Iris pigment epithelial cell (primary cell): ENCODE measurements at regions not wholly inside any gene's neighbourhood (a gene's known extent, or its start where the extent isn't known, plus 50 kb on each side); places are given as distances from the start of the nearest gene placed in this dataset.
"Not testable (repeated sequence)": the region's sequence is repeated elsewhere in the genome, so short reads cannot be mapped to it uniquely, and the experiment has no call there.

Source experiments
- DNase-seq: peaks from one replicate; pipeline ENCODE4 v3.0.0-alpha.2; 2011; ENCODE audit warnings: low read depth

DNA sequence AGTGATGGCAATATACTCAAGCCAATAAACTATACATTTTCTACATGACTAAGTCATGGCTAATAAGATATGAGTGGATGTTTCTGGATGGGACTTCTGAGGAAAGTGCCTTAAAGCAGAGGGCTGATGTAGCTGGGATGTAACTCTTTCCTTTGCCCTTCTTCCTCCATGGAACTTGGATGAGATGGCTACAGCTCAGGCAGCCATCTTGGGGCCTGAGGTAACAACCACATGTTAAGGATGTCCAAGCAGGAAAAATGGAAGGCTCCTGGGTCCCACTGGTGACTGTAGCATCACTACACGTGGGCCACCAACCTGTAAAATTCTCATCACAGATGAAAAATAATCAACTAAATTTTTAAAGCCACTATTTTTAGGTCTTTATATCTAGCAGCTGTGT lies 54.4 kb upstream of the GRIP1 start:
- DNase-seq, result no peak

DNA sequence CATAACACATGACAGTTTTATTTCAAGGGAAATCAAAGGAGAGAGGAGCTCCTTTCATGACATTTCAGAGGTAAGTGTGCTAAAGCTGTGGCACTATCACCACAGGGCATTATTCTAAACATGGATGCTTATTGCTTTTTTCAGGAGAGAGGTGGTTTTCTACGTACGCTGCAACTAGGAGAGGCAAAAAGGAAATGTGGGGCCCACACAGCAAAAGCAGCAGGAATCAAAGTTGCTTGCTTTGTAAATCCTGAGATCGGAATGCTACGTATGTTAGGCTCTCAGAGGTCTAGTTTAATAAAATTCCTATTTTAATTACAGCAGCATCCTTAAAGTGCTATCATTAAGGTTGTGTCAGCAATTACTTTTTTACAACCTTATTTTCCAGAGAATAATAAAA lies 55.0 kb upstream of the GRIP1 start:
- no peak for DNase-seq

DNA sequence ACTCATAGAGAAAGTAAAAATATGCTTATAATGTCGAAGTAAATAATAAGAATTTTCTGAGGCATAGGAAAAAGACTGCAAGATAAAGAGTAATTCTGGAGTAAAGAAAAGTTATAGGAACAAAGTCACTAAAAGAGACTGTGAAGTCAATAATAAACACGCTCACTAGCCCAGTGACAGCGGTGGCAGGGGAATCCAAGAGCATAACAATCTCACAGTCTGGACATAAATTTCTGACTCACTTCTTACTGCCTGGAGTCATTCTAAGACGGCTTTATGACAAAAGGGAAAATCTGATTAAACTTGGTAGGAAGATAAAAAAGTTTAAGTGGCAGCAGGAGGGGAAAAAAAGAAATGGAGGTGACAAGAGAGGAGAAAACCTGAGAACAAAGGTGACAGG lies 56.4 kb upstream of the GRIP1 start:
- DNase-seq, result no peak

DNA sequence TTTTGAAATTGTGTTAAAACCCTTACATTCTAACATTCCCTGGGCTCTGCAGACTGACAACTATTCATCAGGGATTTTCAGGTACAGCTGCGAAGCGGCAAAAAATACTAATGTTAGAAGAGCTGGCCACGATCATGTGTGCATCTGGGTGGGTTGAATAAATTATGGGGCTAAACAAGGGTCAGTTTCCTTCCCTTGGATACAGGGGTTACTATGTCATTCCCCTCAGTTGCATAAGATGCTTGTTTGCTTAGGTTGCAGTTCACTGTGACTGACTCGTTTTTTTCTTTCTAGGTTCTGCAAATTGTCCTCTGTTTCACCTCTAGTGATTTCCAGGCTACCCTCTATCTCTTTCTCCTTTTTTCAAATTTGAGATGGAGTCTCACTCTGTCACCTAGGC lies 58.1 kb upstream of the GRIP1 start:
- DNase-seq, result no peak

DNA sequence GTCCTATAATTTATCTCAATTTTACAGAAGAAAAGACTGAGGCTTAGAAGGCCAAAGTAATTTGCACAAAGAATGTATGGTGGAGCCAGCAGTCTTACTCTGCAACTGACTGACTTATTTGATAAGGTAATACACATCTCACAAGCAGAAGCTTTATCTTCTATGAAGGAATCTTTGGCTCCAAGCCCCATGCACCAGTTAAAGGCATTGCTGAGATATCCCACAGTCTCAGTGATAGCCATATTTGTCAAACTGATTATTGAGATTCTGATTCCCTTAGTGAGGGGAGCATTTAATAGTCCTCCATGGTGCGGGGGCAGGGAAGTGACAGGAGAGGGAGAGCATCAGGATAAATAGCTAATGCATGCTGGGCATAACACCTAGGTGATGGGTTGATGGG lies 60.4 kb upstream of the GRIP1 start:
- no peak for DNase-seq

DNA sequence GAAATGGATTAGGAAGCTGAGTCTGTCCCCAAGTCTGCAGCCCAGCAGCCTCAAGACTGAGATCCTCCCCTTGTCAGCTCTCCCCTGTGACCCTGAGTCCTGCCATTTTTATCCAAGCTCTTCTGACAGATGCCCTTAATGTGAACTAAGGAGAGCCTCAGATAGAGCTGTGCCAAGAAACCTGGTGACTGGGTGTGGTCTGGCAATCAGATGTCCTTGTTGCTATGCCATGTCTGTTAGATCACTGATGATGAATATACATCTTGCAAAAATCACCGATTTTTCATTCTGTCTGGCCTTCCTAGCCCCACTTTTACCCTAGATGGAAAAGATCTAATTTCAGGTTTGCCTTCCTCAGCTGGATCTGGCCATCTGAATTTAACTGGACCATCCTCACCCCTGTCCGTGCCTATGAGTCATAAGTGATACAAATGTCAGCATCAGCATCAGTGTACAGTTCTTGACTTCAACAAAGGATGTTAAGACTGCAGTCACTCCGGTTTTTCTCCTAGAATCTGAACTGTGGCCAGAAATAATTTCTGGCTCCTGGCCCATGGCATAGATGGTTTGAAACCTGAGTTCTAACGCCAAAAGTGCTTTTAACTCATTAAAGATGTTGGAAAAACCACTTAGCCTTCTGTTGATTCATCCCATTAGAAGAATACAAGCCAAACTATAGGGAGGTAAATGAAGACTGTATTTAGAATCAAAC lies 61.2 kb upstream of the GRIP1 start:
- DNase-seq, result no peak

DNA sequence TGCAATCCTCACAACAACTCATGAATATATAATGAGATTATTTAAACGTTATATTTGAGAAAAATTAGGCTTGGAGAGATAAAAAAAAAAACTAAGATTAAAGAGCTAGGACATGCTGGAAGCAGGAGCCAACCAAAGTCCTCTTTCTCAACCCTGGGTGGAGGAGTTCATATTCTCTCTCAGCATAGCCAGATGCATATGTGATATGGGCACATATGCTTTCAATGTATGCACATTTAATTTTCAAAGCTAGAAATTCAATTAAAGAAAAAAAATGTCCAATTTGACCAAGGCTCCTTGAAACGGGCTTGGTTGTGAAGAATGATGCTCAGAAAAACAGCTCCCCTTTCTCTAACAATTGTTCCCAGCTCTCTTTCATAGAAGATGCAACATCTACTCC lies 61.9 kb upstream of the GRIP1 start:
- DNase-seq, result no peak

DNA sequence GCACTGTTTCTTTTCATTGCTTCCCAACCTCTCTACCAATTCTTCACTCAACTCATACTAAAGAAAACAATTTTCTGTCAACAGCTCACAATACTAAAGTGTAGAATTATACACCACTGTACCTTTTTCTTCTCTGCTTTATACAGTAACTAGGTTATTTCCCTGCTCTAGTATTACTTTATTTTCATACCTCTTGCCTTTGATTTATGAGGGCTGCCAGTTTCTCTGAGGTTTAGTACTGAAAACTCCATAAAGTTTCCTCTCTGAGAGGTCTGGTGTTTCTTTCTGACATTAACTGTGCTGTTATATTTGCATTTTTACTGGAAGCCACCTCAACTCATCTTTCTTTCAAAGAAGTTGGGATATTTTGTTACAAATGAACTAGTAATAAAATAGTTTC lies 63.0 kb upstream of the GRIP1 start:
- no peak for DNase-seq

DNA sequence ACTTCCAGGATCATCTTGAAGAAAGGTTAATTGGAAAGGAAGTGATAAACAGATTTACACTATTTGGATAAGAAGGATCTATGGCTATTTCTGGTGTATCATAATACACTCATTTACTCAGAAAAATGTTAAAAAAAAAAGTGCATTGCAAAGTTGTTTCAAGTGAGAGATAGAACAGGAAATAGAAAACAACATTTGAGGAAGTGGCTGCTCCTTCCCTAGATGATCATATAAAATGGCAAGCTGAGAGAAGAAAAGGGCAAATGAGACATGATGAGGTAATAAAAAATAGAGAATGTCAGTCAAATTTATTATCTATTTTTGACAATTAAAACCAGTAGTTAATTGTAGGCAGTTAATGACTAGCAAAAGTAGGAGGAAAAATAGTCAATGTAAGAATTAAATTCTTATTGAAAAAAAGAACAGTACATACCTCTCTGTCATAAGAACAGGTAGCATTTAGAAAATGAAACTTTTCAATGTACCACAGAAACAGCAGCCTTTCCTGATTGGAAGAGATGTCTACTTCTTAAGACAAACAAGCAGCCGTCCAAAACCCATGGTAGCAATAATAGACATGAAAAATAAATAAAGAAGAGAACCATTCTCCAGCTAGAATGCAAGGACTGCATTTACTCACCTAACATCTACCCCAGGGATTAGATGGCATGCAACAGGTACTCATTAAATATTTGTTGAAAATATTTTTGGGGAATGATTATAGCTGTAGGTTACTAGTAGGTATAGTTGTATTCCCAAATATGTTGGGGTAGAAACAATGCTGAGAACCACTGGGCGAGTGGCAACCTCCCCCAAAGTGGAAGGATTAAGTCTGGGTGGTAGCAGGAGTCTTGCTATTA lies 63.9 kb upstream of the GRIP1 start:
- no peak for DNase-seq

DNA sequence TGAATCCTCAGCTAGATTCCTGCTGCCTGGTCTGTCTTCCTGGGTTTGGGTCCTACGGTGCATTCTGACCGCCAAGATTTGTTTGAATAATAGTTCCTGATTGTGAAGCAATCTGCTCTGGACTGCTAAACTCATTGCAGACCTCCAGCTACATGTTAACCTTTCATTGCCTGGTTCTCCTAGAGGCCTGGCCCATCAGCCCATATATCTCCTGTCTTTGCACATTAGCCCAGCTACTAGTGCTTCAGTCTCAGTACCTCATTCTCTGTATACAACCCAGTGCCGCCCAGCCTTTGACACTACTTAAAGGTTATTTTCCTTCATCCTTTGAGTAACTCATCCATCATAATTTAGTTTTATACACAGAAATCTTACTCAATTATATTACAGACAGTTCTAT lies 65.6 kb upstream of the GRIP1 start:
- DNase-seq, result no peak

DNA sequence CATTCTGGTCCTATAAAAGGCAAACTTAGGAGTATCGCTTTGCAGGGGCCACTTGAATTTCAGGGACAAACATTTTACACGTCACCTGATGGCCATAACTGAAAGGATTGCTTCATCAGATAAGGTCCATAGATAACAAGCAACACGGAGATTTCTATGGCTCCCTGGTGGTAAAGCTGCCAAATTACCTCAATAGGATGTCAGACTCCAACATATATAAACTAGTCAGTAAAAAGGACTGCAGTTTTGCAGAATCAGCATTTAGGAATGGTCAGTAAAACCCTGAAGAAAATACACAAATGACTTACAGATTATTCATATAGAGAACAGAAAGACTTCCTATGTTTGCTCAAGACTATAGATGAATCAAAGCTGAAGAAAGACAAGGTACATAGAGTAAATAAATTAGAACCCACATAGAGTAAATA lies 66.1 kb upstream of the GRIP1 start:
- DNase-seq, result no peak

DNA sequence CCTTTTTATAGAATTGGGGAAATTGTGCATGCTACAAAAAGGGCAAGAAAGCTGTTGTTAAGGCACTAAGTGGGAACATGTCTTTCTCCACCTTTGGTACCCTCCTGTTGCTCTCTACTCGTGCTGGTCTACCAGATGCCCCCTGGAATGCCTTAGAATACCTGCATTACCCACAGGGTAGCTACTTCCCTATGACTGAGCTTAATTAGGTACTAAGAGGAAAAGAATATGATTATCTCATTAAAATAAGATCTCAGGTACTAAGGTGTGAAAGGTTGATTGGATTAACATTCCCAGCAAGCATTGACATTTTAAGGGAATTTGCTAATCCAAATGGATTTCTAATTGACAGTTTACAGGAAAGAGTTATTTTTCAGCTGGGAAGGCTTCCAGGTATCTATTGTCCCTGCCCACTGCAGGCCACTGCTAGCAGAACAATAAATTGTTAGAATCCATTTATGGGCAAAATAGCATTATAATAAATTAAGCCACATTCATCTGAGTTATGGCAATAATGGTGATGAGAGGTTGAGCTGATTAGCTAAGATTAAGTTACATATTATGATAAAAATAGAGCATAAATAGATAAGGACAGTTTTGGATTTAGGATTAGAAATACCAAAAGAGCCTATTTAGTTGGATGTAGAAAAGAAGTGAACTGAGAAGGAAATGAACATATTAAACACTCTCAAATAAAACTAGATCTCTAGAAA lies 67.8 kb upstream of the GRIP1 start:
- DNase-seq, result no peak

DNA sequence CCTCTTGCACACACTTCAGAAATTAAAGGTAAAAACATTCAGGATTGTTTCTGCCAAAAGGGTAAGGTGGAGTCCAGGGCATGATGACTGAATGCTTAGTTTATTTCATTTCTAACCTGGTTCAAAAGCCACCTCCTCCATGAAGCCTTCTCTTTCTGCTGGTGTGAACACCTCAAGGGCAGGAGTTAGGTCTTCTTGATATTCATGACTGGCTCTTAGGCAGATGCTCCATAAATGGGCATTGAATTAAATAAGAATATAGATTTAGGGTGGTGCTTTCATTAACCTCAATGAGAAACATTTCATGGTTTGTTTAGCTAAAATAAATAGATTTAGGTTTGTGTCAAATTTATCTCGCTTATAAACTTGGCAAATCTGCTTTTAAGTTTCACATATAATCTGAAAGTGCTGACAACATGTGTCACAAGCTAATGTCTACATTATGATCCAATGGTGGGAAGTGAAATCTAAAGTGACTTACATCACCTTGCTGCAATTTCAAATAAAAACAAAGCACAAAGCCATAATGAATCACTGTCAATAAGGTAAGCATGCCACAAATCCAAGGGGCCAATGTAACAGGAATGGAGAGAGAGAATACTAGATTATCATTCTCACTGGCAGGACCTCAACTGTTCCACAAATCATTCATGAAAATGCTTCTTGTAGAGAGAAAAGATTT lies 72.7 kb upstream of the GRIP1 start:
- no peak for DNase-seq

DNA sequence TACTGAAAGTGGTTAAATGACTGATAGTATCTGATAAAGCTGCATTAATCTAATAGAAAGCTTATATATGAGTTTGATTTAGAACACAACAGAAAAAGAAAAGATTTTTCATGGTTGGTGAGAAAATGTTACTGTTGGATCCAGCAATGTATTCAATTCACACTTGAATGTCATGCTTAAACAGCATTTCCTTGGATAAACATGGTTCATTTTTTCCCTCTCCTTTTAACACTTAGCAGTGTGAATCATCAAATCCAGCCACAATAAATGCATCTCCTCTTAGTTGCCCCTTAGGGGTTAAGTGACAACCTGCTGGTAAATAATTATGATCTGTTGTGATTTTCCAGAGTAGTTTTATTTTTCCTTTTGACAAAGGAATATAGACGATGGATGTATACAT lies 74.9 kb upstream of the GRIP1 start:
- DNase-seq, result no peak

DNA sequence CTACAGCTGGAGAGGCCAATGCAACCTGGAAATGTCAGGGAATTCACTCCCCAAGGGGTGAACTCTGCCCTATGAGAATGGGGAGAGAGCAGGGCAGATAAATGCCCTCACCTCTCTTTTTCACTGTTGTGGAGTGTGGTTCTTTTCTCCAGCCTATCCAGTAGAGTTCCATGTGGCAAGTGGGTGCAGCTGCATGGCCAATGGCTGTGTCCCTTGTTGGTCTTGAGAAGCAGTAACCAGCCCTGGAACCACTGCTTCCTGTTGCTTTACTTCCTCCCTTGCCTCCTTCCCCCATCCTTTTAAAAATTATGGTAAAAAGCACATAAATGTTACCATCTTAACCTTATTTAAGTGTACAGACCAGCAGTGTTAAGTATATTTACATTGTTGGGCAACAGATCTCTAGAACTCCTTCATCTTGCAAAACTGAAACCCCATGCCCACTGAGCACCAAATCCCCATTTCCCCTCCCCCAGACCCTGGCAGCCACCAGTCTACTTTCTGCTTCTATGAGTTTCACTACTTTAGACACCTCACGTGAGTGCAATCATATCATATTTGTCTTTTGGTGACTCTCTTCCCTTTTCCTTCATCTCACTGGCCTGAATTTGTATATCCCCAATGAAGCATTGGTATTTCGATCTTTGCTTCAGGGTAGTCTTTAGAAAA lies 77.0 kb upstream of the GRIP1 start:
- DNase-seq, result no peak

DNA sequence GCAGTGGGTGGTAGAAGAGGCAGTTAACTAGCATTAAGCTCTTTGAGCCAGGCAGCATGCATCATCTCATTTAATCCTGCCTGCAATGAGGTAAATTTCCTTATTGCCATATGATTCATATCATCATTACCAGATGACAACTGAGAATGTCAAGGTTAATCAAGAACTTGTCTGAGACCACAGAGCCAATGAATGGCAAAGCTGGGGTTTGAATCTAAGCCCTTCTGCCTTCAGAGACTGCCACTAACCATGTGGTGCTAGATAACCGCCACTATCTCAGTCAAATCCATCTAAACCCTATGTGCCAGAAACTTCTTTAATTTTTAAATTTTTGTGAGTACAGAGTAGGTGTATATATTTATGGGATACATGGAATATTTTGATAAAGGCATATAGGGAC lies 77.8 kb upstream of the GRIP1 start:
- no peak for DNase-seq

DNA sequence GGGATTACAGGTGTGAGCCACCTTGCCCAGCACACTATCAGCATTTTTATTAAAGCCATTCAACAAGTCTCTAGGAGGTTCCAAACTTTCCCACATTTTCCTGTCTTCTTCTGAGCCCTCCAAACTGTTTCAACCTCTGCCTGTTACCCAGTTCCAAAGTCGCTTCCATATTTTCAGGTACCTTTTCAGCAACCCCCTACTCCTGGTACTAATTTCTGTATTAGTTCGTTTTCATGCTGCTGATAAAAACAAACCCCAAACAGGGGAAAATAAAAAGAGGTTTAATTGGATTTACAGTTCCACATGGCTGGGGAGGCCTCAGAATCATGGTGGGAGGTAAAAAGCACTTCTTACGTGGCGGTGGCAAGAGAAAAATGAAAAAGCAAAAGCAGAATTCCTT lies 81.2 kb upstream of the GRIP1 start:
- DNase-seq, result not testable (repeated sequence)

DNA sequence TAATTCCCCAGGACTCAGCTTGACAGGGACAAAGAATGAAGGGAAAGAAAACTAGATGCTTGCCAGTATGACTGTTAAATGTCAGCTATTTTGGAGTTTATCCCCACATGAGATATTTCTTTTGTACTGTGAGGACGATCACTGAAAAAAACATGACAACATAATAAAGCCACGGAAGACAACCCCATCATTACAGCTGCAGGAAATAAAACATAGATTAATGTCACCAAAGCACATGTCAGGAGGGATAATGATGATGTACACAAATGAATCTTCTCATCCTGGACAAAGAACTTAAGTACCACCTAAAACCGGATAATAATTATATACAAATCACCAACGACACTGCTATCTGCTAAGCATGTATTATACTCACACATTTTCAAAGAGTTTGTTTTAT lies 84.6 kb upstream of the GRIP1 start:
- DNase-seq, result no peak

DNA sequence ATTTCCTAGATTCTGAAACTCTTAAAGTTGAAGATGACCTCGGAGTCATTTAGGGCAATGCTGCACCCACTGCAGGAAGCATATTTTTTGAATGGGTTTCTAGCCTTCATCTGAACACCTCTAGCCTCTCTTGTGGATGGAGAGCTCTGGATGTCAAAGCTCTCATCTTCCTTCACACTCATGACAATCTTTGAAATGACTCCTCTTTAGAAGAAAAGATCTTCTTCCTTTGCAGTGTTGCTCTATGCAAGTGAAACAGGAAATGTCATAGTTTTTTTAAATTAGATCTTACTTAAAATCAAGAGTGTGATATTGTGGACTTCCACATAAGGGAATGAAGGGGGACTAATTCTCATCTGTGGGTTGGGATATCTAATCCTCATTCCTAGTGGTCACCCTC lies 86.3 kb upstream of the GRIP1 start:
- no peak for DNase-seq

DNA sequence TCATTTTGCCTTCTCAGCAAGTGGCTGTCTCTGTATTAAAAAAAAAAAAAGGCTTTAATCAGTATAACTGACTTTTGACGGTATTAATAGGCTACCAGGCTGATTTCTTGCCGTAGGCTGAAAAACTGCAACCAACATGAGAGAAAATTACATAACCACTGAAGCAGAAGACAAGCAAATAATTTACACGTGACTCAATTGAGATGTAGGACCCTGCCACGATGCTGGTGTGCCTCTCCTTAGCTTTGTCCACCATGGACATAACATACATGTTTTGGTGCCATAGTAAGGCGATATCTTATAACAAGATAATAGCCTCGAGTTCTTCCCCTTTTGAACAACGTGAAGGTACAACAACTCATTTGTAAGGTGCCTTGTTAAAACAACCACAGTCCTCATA lies 88.7 kb upstream of the GRIP1 start:
- DNase-seq, result no peak

DNA sequence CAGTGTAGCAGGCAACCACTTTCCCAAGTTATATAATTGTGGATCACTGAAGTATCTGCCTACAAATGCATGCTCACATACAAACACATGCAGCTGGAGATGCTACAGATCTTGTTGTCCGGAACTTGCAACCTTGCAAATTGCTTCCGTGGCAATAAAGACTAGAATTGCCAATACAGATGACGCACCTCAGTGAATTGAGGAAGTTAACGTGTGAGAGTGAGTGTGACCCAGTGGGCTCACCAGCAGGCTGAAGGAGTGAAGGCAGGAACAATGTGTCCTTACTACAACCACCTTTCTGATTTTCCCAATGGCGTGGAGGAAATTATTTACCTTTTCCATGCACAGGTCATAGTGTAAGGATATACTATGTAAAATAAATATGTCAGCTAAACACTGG lies 89.4 kb upstream of the GRIP1 start:
- no peak for DNase-seq

DNA sequence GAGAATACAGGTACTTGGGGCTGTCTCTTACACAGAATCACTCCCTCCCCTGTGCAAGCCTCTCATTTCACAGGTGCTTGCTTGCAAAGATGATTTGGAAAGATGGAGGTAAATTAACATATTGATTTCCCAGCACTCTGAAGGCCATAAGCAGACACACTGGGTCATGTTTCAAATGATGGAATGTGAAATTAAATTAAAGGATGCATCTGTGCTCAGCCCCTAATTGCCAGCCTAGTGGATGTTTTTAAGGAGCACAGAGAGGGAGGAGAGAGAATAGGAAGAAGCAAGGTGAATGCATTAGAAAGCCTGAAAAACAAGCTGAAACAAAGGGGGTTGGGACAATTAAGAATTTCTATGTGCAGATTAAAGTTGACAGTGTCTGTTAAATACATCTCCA lies 96.1 kb upstream of the GRIP1 start:
- DNase-seq, result no peak
